Heart right ventricle (tissue), 16 donors: ENCODE measurements at regions not wholly inside any gene's neighbourhood (a gene's known extent, or its start where the extent isn't known, plus 50 kb on each side); places are given as distances from the start of the nearest gene placed in this dataset.

Experiments
- ATAC-seq, 8 donors: fragments of 200-7000 bp; cut with Tn5 transposase; one replicate each; pipeline ENCODE4 v1.9.1; 2020; ENCODE audit warnings: mild to moderate bottlenecking in 8 of 8, moderate library complexity in 8 of 8, moderate number of reproducible peaks in 1 of 8
- DNase-seq, 2 donors: peaks; one replicate each; pipeline ENCODE4 v3.0.0-alpha.2; 2020
- H3K27ac ChIP-seq, 10 donors: fragments of 200-600 bp; sonication (generic) in 2 of 10; one replicate each; pipeline versions ENCODE4 v1.5.0 to v1.8.0; 2020 to 2022; ENCODE audit warnings: mild to moderate bottlenecking in 3 of 10
- H3K27me3 ChIP-seq, 7 donors: fragments of 200-600 bp; one replicate each; pipeline ENCODE4 v1.8.0; 2021 to 2022; ENCODE audit warnings: mild to moderate bottlenecking in 2 of 7
- H3K36me3 ChIP-seq, 9 donors: fragments of 200-600 bp; sonication (generic) in 1 of 9; one replicate each; pipeline versions ENCODE4 v1.5.0 to v1.8.0; 2020 to 2022; ENCODE audit warnings: mild to moderate bottlenecking in 2 of 9
- H3K4me1 ChIP-seq, 9 donors: fragments of 200-600 bp; sonication (generic) in 1 of 9; one replicate each; pipeline versions ENCODE4 v1.5.0 to v1.8.0; 2020 to 2022; ENCODE audit warnings: mild to moderate bottlenecking in 4 of 9
- H3K4me3 ChIP-seq, 10 donors: fragments of 200-600 bp; sonication (generic) in 2 of 10; one replicate each; pipeline versions ENCODE4 v1.5.0 to v1.8.0; 2020 to 2022; ENCODE audit warnings: mild to moderate bottlenecking in 7 of 10, moderate library complexity in 2 of 10
- H3K9me3 ChIP-seq, 11 donors: fragments of 200-600 bp in 10 of 11; sonication (generic) in 2 of 11; one replicate each; pipeline versions ENCODE4 v1.5.0 to v1.8.0; 2013 to 2022; ENCODE audit warnings: mild to moderate bottlenecking in 2 of 11, control low read depth in 1 of 11, moderate library complexity in 1 of 11
- CTCF ChIP-seq, 9 donors: fragments of 200-600 bp; sonication (generic) in 2 of 9; IDR thresholded peaks; one replicate each; pipeline versions ENCODE4 v1.5.0 to v1.8.0; 2021 to 2022; ENCODE audit warnings: antibody characterized with exemption in 9 of 9, mild to moderate bottlenecking in 5 of 9, moderate library complexity in 1 of 9
- WGBS, 2 donors: extraction: QIAGEN DNeasy Blood & Tissue Kit; methylation state at CpG; one replicate each; pipeline ENCODE4 v1.1.7; 2013; ENCODE audit warnings: inconsistent platforms in 1 of 2; 5-methylcytosine and 5-hydroxymethylcytosine counted together
- intact Hi-C, 10 donors: fragments of 100-400 bp; cut with DNase I; formaldehyde crosslinking; loops; one replicate each; pipeline versions ENCODE4 v1.11.1 to v1.14.2; 2022
- donor health status: Arrhythmogenic right ventricular cardiomyopathy.
- donor health status: ischemic (EF 13 %, LVEDD 7.1; RV severe dilation, severe dysfunction).
- donor health status: healthy with polysubstance abuse.
- donor health status: DM: no; HTN: yes; CAD: no.
- donor health status: DM: no; HTN: no; CAD: no.
- donor health status: ischemic (EF 25% LVEDD 6.9; RV normal size, moderate dysfunction).
- donor health status: ischemic (EF 25% LVEDD 5.7; RV mildly dilated, moderate dysfunction).
- donor health status: healthy.
- donor health status: DM: yes; HTN: yes; CAD: no.
- donor health status: Ischemic cardiomyopathy.
- donor health status: ischemic (EF 35%, LVEDD 5.7; RV mildly dilated, moderate dysfunction).
- donor health status: nonischemic (EF 11% LVEDD 7.7; RV severe dilation, severe dysfunction).
- donor health status: DM: yes; HTN: yes; CAD: no.
- donor health status: PGD.
- donor health status: ischemic (EF 29% LVEDD 5.4; RV normal size, mild dysfunction).
- donor health status: nonischemic (EF 23%, LVEDD 6.1; RV moderate dilation, normal function).

- Histone ChIP-seq H3K9me3 (no peaks in the 10 kb centered on the region), H3K4me1 (no peaks in the 10 kb centered on the region), H3K36me3 (no peaks in the 10 kb centered on the region), H3K27ac (no peak overlapping the region), H3K4me3 (no peak overlapping the region), H3K27me3 (peaks cover 0 to 30% (median 4%) of the 10 kb centered on the region in 7 donors)
- no peak for ATAC-seq
- intact Hi-C loops = no loop called here
- TF ChIP-seq CTCF (IDR thresholded peaks at IDR 0.05) = no peak
- DNase-seq = no peak
- WGBS, 2 donors = 84 to 85% methylated on average over 17 of the region's 17 CpGs
Observed at GRCh38 chr22:49466878-49467595, 360.6 kb downstream of the BRD1 start.

GRCh38 chr22:49464037-49464436 is 363.6 kb downstream of the BRD1 start:
- 77 to 80% methylated on average over 6 of the region's 6 CpGs for whole genome bisulfite sequencing, 2 donors
- no peak for TF ChIP-seq CTCF (IDR thresholded peaks at IDR 0.05)
- Histone ChIP-seq H3K4me1 (no peaks in the 10 kb centered on the region), H3K27ac (no peak overlapping the region), H3K27me3 (peaks cover 0 to 23% (median 4%) of the 10 kb centered on the region in 7 donors), H3K4me3 (no peak overlapping the region), H3K36me3 (no peaks in the 10 kb centered on the region), H3K9me3 (no peaks in the 10 kb centered on the region)
- ATAC-seq (no peak), DNase-seq (no peak)
- intact Hi-C loops = no loop called here

- no peaks in the 10 kb centered on the region for H3K9me3 ChIP-seq
- ATAC-seq (no peak), DNase-seq (no peak)
- H3K4me1 ChIP-seq = no peaks in the 10 kb centered on the region
- H3K27me3 ChIP-seq = peaks cover 0 to 31% (median 4%) of the 10 kb centered on the region in 7 donors
- H3K27ac ChIP-seq = no peak overlapping the region
- intact Hi-C loops = no loop called here
- no peaks in the 10 kb centered on the region for H3K36me3 ChIP-seq
- TF ChIP-seq CTCF (IDR thresholded peaks at IDR 0.05) = no peak
- WGBS, 2 donors = 76 to 78% methylated on average over 20 of the region's 20 CpGs
- H3K4me3 ChIP-seq = no peak overlapping the region
Observed at GRCh38 chr22:49462795-49463194, 364.9 kb downstream of the BRD1 start.

- H3K4me1 ChIP-seq = no peaks in the 10 kb centered on the region
- intact Hi-C loops = no loop called here
Observed at GRCh38 chr22:49462291-49462690, 365.4 kb downstream of the BRD1 start.

More at GRCh38 chr22:49462291-49462690, 365.4 kb downstream of the BRD1 start:
- H3K27ac ChIP-seq = no peak overlapping the region
- H3K9me3 ChIP-seq = no peaks in the 10 kb centered on the region
- DNase-seq (no peak), ATAC-seq (no peak)
- WGBS, 2 donors = 84% methylated on average over 13 of the region's 13 CpGs
- no peak for TF ChIP-seq CTCF (IDR thresholded peaks at IDR 0.05)
- H3K4me3 ChIP-seq = no peak overlapping the region
- no peaks in the 10 kb centered on the region for H3K36me3 ChIP-seq
- H3K27me3 ChIP-seq = peaks cover 0 to 35% (median 4%) of the 10 kb centered on the region in 7 donors
